ENCODE measurements at regions not wholly inside any gene's neighbourhood (a gene's known extent, or its start where the extent isn't known, plus 50 kb on each side); places are given as distances from the start of the nearest gene placed in this dataset.

DNA sequence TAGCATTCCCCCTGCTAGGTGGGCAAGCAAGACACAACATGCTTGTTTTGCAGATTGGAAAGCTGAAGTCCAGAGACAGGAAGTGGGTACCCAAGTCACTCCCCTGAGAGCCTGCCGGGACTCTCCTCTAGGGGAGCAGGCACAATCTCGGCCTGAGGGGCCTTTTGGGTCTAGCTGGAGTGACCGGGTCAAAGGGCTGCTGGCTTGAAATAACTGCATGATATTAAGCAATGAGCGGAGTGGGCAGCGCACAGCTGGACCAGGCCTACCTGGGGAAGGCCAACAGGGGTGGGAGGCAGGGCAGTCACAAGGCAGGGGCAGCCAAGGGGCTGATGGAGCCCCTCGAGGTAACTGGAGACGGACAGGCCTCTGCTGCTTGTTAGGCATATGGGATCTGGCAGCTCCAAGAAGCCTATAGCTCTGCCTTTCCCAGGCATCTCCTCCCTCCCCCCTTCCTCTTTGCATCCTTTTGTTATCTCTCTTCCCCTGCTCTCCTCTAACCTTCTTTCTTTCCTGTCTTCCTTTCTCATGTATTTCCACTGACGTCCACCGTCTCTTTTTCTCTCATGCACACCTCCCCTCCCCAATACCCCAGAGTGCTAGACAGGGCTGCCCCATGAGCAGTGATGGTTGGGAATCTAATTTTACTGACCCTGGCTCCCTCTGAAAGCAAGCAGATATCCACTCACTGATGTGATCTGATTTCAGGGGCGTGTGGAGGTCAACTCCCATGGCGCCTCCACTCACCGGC, 237.5 kb downstream of the LOXHD1 start:
- TF ChIP-seq, protein P1, sequence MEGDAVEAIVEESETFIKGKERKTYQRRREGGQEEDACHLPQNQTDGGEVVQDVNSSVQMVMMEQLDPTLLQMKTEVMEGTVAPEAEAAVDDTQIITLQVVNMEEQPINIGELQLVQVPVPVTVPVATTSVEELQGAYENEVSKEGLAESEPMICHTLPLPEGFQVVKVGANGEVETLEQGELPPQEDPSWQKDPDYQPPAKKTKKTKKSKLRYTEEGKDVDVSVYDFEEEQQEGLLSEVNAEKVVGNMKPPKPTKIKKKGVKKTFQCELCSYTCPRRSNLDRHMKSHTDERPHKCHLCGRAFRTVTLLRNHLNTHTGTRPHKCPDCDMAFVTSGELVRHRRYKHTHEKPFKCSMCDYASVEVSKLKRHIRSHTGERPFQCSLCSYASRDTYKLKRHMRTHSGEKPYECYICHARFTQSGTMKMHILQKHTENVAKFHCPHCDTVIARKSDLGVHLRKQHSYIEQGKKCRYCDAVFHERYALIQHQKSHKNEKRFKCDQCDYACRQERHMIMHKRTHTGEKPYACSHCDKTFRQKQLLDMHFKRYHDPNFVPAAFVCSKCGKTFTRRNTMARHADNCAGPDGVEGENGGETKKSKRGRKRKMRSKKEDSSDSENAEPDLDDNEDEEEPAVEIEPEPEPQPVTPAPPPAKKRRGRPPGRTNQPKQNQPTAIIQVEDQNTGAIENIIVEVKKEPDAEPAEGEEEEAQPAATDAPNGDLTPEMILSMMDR (IDR thresholded peaks at IDR 0.05; ENCODE audit: low read depth, low read length), result no peak
- TF ChIP-seq POLR2A (IDR thresholded peaks at IDR 0.05; ENCODE audit: extremely low read depth, insufficient read length), result no peak
- TF ChIP-seq, protein P2, sequence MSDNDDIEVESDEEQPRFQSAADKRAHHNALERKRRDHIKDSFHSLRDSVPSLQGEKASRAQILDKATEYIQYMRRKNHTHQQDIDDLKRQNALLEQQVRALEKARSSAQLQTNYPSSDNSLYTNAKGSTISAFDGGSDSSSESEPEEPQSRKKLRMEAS (IDR thresholded peaks at IDR 0.05; ENCODE audit: low read depth, low read length), result no peak
